ENCODE measurements at regions not wholly inside any gene's neighbourhood (a gene's known extent, or its start where the extent isn't known, plus 50 kb on each side); places are given as distances from the start of the nearest gene placed in this dataset. TPM values are rescaled to one million over a fixed set of nuclear protein-coding genes. Genes with fewer than 3 reads are reported as not detected.
A peak's percentile ranks its signal among the peaks of the same experiment; 100 is the strongest.

GRCh38 chr5:74916831-74917710, 50.9 kb upstream of the FAM169A start:
- Histone ChIP-seq H3K4me1 (ENCODE audit: insufficient read depth) (no peaks in the 10 kb centered on the region), H3K27ac (no peak overlapping the region), H4K20me1 (ENCODE audit: insufficient read depth) (no peaks in the 10 kb centered on the region), H3K27me3 (replicated peaks; ENCODE audit: insufficient read depth) (peaks cover 7% of the 10 kb centered on the region; the same call in 1 of the 2 replicates), H3K9me3 (ENCODE audit: low read depth) (no peaks in the 10 kb centered on the region), H3K79me2 (ENCODE audit: insufficient read depth) (no peaks in the 10 kb centered on the region), H3K36me3 (ENCODE audit: low read depth) (no peaks in the 10 kb centered on the region), H2AFZ (no peak overlapping the region), H3K4me3 (no peak overlapping the region), H3F3A (ENCODE audit: insufficient read depth) (no peaks in the 10 kb centered on the region), H3K9ac (no peak overlapping the region), H3K4me2 (ENCODE audit: unreplicated experiment) (no peak overlapping the region), H3K9me2 (ENCODE audit: insufficient read depth) (no peaks in the 10 kb centered on the region)
- in situ Hi-C loops (cut with MboI) = loop anchor here (5.0 to 10.0 kb wide), 2 partner anchors 145 to 252 kb away; no protein-coding TSS in a partner anchor
- WGBS, 2 experiments (ENCODE audit: low coverage in 1 of 2, low lambda C conversion rate in 2 of 2, missing lambda C conversion rate in 2 of 2) = 80 to 82% methylated on average over 7 of the region's 7 CpGs
- peak; percentile 14 for DNase-seq
- TF ChIP-seq EZH2 (IDR thresholded peaks at IDR 0.05; ENCODE audit: insufficient read depth, poor library complexity, severe bottlenecking) (no peak), EZH2phosphoT487 (IDR thresholded peaks at IDR 0.05; ENCODE audit: insufficient read depth, low read depth) (no peak)

Small RNA genes lying in the stretch of these regions (small RNA-seq; reads per million reads assigned to genes)
- gene AC116337.2 (ENCODE audit: low read depth, low replicate concordance) = not detected
